Stimulated activated CD8-positive, alpha-beta memory T cell treated with anti-CD3 and anti-CD28 coated beads, Interleukin-2, amount 100 ng/mL, for 48 hours (primary cell): ENCODE measurements at regions not wholly inside any gene's neighbourhood (a gene's known extent, or its start where the extent isn't known, plus 50 kb on each side); places are given as distances from the start of the nearest gene placed in this dataset.
"Not testable (repeated sequence)": the region's sequence is repeated elsewhere in the genome, so short reads cannot be mapped to it uniquely, and the experiment has no call there.

Experiments
- DNase-seq, 2 donors: peaks; one replicate each; pipeline ENCODE4 v3.0.0-alpha.2; 2020; ENCODE audit warnings: low read depth in 2 of 2

DNA sequence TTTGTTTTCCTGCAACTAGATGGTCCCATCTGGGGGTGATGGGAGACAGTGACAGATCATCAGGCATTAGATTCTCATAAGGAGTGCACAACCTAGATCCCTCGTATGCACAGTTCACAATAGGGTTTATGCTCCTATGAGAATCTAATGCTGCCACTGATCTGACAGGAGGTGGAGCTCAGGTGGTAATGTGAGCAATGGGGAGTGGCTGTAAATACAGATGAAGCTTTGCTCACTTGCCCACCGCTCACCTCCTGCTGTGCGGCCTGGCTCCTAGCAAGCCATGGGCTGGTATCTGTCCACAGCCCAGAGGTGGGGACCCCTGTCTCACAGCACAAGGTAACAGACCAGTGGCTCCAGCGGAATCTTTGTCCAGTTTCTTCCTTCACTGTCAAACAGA lies 284.4 kb upstream of the AUTS2 start:
- not testable (repeated sequence) for DNase-seq

DNA sequence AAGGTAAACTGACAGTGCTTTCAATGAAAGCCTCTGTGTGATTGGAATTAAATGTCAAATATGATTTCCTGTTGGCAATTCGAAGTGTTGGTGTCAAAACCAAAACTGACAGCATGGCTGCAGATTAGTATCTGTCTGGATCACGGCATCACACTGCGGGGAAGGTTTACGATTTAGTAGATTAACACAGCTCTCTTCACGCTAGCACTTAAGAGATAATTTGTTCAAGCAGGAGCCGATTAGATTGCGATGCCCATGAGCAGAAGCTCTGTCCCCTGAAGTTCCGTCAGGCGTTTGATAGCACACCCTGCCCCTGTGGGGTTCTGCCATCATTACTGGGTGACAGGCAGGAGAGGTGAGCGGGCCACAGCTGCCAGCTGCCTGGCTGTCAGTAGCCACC lies 279.5 kb upstream of the AUTS2 start:
- no peak for DNase-seq

DNA sequence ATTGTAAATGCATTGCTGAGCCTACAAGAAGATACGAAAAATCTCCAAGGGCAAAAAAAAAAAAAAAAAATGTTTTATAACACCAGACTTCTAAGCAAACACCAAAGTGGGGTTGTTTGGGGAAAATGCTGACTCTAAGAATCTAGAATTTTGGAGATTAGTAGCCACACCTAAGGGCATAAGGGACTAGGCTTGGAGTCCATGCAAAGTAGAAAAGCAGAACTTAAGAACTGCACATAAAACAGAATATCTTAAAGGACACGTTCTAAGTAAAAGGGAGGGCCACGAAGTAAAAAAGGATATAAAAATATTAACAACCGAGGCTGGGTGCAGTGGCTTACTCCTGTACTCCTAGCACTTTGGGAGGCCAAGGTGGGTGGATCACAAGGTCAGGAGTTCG lies 269.8 kb upstream of the AUTS2 start:
- no peak for DNase-seq

DNA sequence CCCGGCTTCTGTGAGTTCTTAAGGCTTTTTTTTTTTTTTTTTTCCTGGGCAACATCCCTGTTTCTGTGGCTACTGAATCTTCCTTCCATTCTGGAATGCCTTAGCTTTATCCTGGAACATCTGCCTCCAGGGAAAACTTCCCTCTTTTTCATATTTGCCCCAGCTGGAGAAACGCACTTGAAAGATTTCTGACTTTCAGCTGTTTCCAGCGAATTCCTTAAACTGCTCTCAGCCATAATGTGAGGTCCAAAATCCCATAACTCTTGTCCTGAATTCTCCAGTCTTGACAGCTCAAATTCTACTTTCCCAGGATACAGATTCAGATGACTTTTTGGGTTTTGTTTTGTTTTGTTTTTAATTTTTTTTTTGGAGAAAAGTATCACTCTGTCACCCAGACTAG lies 263.6 kb upstream of the AUTS2 start:
- DNase-seq: no peak

DNA sequence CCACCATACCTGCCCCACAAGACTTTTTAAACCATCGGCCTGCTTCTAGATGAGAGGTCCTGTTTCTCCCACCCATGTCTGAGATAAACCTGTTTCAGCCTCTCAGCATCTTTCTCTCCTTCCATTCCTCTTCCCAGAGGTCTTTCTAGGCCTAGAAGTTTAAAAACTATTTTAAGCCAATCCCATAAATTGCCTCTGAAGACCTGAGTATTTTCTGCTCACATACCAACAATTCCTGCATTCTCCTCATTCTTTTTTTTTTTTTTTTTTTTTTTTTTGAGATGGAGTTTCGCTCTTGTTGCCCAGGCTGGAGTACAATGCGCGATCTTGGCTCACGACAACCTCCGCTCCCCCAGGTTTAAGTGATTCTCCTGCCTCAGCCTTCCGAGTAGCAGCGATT lies 262.9 kb upstream of the AUTS2 start:
- DNase-seq: no peak

DNA sequence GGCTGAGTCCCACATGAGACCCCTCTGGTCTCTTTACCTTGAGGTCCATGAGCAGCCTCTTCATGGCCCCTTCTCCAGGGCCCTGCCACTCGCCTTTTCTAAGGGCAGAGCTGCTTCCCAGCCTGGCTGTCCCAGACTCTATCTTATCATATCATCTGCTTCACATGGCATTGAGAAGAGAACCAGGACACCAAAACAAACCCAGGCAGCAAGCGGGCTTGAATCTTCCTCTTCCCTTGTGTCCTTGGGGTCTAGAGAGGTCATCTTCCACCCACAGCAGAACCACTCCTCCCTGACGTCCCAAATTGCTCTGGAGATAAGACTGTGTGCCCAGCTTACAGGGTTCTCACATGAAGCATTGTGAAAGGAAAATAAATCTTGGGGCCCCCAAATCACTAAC lies 261.3 kb upstream of the AUTS2 start:
- no peak for DNase-seq

DNA sequence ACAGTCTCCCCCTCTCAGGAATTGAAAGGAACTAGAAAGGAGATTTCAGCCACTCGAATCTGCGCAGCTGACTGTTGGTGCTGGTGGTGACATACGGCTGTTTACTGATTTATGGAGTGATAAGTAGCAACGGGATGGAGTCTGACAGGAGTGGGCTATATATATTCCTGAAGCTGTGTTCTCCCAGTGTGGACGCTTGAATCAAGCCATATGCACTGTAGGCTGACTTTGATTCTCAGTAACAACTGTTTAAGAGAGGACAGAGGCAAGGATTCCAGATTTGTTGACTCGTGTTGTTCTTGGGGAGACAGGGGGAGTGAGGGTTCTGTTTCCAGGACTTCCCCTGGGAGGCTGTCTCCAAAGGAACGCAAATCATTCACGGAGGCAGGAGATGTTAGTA lies 260.1 kb upstream of the AUTS2 start:
- no peak for DNase-seq

DNA sequence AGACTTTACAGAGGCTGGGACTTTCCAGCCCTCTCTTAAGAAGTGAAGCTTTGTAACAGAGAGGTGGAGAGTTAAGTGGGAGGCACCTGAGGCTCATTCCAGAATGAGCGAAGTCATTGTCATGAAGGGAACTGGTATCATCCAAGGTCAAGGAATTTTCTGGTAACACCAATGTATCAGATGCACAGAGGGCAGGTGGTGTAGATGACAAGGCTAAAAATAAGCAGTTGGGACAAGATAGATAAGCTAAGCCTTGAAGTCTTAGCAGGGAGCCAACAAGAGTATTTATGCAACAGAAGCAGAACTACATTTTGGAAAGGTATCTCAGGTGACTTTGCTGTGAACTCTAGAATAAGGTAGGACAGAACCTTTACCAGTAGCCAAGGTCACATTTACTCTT lies 257.0 kb upstream of the AUTS2 start:
- no peak for DNase-seq

DNA sequence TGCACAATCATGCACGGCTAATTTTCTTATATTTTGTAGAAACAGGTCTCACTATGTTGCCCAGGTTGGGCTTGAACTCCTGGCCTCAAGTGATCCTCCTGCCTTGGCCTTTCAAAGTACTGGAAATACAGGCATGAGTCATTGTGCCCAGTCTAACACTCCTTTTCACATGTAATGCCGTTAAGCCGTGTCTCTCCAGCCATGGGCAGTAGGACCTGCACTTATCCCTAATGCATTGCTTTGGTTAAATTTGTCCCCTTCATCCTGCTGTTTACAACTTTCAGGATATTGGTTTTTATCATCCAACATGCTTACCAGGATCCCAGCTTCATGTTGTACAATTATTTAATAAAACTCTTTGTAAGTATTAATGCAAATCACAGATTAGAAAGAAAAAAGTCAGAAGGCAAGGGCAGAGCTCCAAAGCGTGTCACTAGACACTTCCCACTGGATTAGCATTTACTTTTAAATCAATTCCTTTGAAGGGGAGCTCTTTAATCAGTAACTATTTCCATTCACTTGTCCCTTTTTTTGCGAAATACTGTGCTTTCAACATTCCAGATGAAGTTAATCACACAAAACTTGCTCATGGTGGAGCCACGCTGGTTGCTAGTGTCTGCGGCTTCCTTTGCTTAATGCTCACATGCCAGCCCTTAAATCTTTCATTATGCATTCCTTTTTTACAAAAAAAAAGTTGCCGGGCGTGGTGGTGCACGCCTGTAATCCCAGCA lies 256.0 kb upstream of the AUTS2 start:
- DNase-seq: no peak

DNA sequence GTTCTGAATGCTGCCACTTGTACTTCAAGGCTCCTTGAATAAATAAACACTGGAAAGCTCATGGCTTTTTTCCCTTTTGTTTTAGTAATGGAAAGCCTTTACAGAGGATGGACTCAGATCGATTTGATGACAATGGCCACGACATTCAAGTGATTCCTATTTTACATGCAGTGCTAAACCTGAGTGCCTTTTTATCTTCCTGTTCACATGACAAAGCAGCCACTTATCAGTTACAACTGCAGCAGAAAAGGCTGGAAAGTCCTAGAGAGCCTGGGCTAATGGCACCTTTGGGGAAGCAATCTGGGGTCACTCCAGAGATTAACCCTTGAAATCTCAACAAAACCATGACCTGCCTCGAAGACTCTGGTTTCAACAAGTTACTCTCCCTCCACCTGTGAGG lies 249.0 kb upstream of the AUTS2 start:
- no peak for DNase-seq

DNA sequence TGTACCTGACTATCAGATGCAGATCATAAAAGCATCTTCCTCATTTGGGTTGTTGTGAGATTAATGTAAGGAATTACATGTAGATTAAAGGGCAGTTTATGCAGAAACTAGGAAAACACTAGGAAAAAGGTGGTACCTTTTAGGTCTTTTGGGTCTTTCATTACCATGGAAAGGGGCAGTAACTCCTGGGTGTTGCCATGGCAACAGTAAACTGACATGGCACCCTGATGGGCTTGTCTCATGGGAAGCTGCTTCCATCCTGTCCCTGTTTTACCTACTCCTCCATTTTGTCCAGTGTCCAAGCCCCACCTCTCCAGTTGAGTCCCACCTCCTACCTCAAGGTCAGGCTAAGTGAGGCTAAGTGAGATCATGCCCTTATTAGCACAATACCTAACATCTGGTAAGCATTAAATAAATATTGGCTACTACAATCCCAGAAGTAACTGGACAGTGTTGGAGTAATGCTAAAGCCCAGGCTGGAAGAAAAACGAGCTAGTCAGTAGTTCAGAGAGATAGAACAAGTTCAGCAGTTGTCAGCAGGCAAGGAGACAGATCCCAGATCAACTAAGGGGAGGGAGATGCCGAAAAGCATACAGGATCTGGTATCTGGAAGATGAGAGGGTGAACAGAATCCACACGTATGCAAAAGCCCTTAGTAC lies 240.0 kb upstream of the AUTS2 start:
- DNase-seq: no peak

DNA sequence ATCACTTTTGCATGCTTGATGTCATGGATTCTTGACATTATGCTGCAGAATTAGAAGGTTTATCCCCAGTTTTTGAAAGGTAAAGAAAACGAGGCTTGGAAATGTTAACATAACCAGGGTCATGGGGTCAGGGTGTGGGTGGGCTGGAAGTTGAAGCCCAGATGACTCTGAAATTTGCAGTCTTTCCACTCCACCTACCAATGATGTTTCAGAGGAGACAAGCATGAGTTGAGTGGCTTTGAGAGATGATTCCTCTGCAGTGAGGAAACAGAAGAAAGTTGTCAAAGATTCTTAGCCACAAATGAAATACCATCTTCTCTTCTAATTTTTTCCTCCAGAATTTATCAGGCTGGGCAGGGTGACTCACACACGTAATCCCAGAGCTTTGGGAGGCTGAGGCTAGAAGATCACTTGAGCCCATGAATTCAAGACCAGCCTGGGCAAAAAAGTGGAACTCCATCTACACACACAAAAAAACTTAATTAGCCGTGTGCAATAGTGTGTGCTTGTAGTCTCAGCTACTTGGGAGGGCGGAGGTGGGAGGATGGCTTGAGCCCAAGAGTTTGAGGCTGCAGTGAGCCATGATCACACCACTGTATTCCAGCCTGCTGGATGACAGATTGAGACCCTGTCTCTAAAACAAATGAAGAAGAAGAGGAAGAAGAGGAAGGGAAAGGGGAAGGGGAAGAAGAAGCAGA lies 239.1 kb upstream of the AUTS2 start:
- DNase-seq: no peak

DNA sequence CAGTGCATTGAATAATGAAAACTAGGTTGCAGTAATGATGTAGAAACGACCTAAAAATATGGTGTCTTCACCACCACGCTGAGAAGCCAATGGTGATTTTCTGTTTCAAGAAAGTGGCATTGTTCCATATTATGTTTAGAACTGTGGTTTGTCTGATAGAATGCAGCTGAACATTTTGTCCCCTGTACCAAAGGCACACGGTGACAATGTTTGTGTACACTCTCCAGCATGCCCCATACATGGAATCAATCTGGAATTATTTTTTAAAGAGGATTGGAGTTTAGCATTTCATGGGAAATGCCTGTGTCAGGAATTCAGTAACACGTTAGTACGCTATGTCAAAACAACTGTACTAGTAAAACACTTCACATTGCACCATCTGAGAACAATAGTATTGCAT lies 237.4 kb upstream of the AUTS2 start:
- DNase-seq: no peak

DNA sequence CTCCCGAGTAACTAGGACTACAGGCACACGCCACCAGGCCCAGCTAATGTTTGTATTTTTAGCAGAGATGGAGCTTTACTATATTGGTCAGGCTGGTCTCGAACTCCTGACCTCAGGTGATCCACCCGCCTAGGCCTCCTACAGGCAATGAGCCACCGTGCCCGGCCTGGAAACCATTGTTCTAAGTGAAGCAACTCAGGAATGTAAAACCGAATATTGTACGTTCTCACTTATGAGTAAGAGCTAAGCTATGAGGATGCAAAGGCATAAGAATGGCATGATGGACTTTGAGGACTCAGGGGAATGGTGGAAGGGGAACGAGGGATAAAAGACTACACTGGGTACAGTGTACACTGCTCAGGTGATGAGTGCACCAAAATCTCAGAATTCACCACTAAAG lies 235.1 kb upstream of the AUTS2 start:
- no peak for DNase-seq

DNA sequence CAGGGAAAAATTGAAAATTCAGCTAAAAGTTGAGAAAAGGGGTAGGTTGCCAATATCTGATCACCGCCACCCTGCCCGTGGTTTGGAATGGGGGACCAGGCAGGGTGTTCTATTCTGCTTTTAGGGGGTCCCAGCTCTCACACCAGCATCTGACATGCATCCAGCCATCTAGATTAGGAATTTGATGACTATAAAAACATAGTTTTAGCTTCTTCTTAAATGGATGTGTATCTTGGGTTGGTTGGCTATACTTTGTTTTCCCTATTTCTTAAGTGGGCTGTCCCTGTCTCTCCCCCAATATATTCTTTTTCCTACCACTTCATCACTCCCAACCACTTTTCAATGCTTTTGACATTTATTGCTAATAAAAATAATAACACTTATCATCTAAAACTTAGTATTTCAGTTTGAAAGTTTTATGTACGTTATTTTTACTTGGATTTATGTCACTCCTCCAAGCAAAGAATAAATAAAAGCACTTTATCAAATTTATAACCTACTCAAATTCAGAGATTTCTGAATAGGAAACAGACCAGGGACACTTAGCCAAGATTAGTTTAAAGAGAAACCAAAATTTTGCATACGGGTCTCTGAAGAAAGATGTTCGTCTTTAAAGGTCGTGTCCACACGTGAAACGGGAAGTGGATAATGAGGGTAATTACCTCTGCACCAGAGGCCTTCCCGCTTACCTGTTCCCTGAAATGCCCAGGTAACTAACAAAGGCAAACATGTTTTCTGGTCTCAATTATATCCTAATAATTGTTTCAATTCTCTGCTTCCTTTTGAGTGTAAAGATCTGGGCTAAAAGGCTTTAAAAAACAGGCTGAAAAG lies 233.2 kb upstream of the AUTS2 start:
- no peak for DNase-seq

DNA sequence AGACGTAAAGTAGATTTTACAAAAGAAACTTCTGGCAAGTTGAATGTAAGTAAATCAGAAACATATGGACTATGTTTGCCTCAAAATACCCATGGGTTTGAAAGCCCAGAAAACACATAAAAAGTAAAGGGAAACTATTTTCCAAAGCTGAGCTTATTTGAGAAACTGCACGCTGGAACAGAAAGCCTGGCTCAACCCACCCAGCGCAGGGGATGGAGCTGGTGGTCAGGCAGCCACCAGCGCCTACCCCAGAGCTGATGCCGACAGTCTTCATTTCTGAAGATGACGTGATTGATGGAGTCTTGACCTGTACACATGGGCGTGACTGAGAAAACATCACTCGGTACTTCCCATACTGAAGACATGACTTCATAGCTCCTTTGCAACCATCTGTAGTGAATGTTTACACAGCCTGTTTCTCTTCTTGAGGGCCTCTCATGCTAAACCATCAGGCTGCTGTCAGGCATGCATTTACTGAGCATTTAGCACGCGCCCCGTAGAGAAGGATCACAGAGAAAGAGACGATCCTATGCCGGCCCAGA lies 232.6 kb upstream of the AUTS2 start:
- no peak for DNase-seq

DNA sequence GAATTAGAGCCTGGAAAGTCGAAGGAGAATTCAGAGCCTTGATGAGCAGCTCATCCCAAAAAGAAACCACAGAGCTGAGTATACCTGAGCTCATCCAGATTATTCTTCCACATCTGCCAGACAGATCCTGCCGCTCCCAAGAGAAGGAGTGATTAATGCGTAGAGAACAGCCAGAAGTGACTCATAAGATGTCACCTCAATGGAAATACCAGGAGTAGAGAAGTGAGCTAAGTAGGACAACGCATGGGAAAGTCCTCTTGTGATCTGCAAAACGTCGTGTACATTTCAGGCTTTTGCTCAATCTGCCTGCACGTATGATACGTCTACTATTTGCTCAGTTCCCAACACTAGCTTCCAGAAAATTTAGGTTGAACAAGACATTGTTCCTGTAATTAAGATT lies 230.5 kb upstream of the AUTS2 start:
- DNase-seq: no peak

DNA sequence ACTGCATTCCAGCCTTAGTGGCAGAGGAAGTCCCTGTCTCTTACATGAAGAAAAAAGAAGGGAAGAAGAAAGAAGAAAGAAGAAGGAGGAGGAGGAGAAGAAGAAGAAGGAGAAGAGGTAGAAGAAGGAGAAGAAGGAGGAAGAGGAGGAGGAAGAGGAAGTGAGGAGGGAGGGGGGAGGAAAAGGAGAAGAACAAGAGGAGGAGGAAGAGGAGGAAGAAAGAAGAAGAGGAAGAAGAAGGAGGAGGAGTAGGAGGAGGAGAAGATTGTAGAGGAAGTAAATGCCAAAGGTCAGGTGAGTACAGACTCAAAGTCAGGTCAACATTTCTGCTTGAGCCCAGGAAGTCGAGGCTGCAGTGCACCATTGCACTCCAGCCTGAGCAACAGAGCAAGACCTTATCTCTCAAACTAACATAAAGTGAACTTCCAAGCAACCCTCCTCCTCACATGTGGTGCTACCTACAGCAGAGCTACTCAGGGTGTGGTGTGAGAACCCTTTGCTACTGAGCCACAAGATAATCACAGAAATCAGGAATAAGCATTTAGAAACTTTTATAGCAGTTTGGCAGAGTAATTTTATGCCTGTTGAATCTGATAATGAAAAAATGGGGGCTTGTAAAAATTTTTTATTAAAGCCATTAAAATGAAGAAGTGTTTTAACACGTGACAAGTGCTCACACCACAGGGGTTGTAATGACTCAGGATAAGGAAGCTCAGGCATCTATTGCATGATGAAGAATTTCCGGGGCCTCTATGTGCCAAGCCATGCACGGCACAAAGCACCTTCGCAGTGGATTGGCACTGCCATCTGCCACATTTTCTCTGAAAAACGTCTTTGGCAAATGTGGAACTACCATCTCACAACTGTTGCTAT lies 224.9 kb upstream of the AUTS2 start:
- no peak for DNase-seq

DNA sequence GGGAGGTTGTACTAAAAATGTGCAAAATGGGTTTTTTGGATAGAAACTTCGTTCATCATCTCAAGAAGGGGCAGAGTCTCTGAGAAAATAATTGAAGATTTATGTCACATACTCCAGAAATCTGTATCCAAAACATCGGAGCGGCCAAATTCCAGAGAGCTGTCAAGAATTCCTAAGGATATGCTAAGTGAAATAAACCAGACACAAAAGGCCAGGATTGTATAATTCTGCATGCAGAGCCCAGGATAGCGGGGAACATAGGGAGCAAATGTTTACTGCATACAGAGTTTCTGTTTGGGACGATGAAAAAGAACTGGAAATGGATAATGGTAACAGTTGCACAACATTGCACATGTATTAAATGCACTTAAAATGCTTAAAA lies 224.2 kb upstream of the AUTS2 start:
- no peak for DNase-seq

DNA sequence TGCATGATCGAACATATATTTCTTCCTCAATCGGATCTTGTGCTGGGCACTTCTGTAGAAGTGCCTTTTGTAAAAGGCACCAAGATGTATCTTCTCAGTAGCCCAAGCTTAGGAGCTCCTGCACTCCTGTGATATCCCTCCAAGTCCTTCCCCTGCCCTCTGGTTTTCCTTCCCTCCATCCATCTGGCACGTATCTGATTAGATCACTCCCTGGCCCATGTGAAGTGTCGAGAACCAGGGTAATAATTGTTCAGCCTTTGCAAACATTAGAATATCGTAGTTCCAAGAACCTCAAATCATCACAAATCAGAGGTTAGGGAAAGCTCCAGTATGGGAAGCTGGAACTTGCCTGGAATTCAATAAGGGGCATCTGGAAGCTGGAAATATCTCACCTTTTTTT lies 221.1 kb upstream of the AUTS2 start:
- no peak for DNase-seq
